ENCODE measurements at regions not wholly inside any gene's neighbourhood (a gene's known extent, or its start where the extent isn't known, plus 50 kb on each side); places are given as distances from the start of the nearest gene placed in this dataset.

GRCh38 chr3:65083240-65083639 is 395.4 kb upstream of the ADAMTS9 start:
- TF ChIP-seq, protein P1, sequence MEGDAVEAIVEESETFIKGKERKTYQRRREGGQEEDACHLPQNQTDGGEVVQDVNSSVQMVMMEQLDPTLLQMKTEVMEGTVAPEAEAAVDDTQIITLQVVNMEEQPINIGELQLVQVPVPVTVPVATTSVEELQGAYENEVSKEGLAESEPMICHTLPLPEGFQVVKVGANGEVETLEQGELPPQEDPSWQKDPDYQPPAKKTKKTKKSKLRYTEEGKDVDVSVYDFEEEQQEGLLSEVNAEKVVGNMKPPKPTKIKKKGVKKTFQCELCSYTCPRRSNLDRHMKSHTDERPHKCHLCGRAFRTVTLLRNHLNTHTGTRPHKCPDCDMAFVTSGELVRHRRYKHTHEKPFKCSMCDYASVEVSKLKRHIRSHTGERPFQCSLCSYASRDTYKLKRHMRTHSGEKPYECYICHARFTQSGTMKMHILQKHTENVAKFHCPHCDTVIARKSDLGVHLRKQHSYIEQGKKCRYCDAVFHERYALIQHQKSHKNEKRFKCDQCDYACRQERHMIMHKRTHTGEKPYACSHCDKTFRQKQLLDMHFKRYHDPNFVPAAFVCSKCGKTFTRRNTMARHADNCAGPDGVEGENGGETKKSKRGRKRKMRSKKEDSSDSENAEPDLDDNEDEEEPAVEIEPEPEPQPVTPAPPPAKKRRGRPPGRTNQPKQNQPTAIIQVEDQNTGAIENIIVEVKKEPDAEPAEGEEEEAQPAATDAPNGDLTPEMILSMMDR (IDR thresholded peaks at IDR 0.05; ENCODE audit: insufficient read depth, low read depth, low read length), result no peak
- no peak for TF ChIP-seq EZH2 (IDR thresholded peaks at IDR 0.05; ENCODE audit: insufficient read depth, low read length)
